ENCODE measurements at regions not wholly inside any gene's neighbourhood (a gene's known extent, or its start where the extent isn't known, plus 50 kb on each side); places are given as distances from the start of the nearest gene placed in this dataset.

- Mint-ChIP-seq H3K4me3 (ENCODE audit: low read depth, unreplicated experiment) (no peak overlapping the region), H3K27me3 (ENCODE audit: unreplicated experiment) (peaks cover 44% of the 10 kb centered on the region), H3K4me1 (ENCODE audit: low read depth, unreplicated experiment) (no peaks in the 10 kb centered on the region), H3K36me3 (ENCODE audit: insufficient read depth, unreplicated experiment) (no peaks in the 10 kb centered on the region), H3K27ac (ENCODE audit: unreplicated experiment) (no peak overlapping the region), H3K9me3 (ENCODE audit: low read depth, unreplicated experiment) (peaks cover 10% of the 10 kb centered on the region)
- BruUV-seq (replicated peaks) = no TSS peak
- no peak for TF ChIP-seq CTCF (IDR thresholded peaks at IDR 0.05; ENCODE audit: unreplicated experiment)
- no peak for DNase-seq
- intact Hi-C loops (cut with micrococcal nuclease; ENCODE audit: unreplicated experiment) = no loop called here
- CTCF ChIA-PET = no interaction called here
Observed at GRCh38 chr16:54774768-54775167, 155.9 kb upstream of the IRX5 start.

- no TSS peak for BruUV-seq (replicated peaks)
- no peak for DNase-seq
- TF ChIP-seq CTCF (IDR thresholded peaks at IDR 0.05; ENCODE audit: unreplicated experiment) = no peak
- peaks cover 10% of the 10 kb centered on the region for H3K9me3 Mint-ChIP-seq (ENCODE audit: low read depth, unreplicated experiment)
- CTCF ChIA-PET = no interaction called here
- H3K27ac Mint-ChIP-seq (ENCODE audit: unreplicated experiment) = no peak overlapping the region
- peaks cover 26% of the 10 kb centered on the region for H3K27me3 Mint-ChIP-seq (ENCODE audit: unreplicated experiment)
- no peaks in the 10 kb centered on the region for H3K4me1 Mint-ChIP-seq (ENCODE audit: low read depth, unreplicated experiment)
- H3K4me3 Mint-ChIP-seq (ENCODE audit: low read depth, unreplicated experiment) = no peak overlapping the region
- intact Hi-C loops (cut with micrococcal nuclease; ENCODE audit: unreplicated experiment) = no loop called here
- no peaks in the 10 kb centered on the region for H3K36me3 Mint-ChIP-seq (ENCODE audit: insufficient read depth, unreplicated experiment)
Observed at GRCh38 chr16:54772400-54772799, 158.3 kb upstream of the IRX5 start.

GRCh38 chr16:54766355-54766754, 164.3 kb upstream of the IRX5 start:
- no TSS peak for BruUV-seq (replicated peaks)
- Mint-ChIP-seq H3K36me3 (ENCODE audit: insufficient read depth, unreplicated experiment) (no peaks in the 10 kb centered on the region), H3K4me1 (ENCODE audit: low read depth, unreplicated experiment) (no peaks in the 10 kb centered on the region), H3K27ac (ENCODE audit: unreplicated experiment) (no peak overlapping the region), H3K4me3 (ENCODE audit: low read depth, unreplicated experiment) (no peak overlapping the region), H3K9me3 (ENCODE audit: low read depth, unreplicated experiment) (peaks cover 5% of the 10 kb centered on the region), H3K27me3 (ENCODE audit: unreplicated experiment) (no peaks in the 10 kb centered on the region)
- TF ChIP-seq CTCF (IDR thresholded peaks at IDR 0.05; ENCODE audit: unreplicated experiment) = no peak
- intact Hi-C loops (cut with micrococcal nuclease; ENCODE audit: unreplicated experiment) = no loop called here
- DNase-seq = no peak
- CTCF ChIA-PET = no interaction called here

GRCh38 chr16:54750249-54750648, 180.4 kb upstream of the IRX5 start:
- Mint-ChIP-seq H3K36me3 (ENCODE audit: insufficient read depth, unreplicated experiment) (no peaks in the 10 kb centered on the region), H3K4me1 (ENCODE audit: low read depth, unreplicated experiment) (no peaks in the 10 kb centered on the region), H3K27me3 (ENCODE audit: unreplicated experiment) (peaks cover 34% of the 10 kb centered on the region), H3K27ac (ENCODE audit: unreplicated experiment) (no peak overlapping the region), H3K9me3 (ENCODE audit: low read depth, unreplicated experiment) (peaks cover 10% of the 10 kb centered on the region), H3K4me3 (ENCODE audit: low read depth, unreplicated experiment) (no peak overlapping the region)
- intact Hi-C loops (cut with micrococcal nuclease; ENCODE audit: unreplicated experiment) = no loop called here
- no TSS peak for BruUV-seq (replicated peaks)
- CTCF ChIA-PET = no interaction called here
- DNase-seq = no peak
- TF ChIP-seq CTCF (IDR thresholded peaks at IDR 0.05; ENCODE audit: unreplicated experiment) = no peak
